ENCODE measurements at regions not wholly inside any gene's neighbourhood (a gene's known extent, or its start where the extent isn't known, plus 50 kb on each side); places are given as distances from the start of the nearest gene placed in this dataset.

DNA sequence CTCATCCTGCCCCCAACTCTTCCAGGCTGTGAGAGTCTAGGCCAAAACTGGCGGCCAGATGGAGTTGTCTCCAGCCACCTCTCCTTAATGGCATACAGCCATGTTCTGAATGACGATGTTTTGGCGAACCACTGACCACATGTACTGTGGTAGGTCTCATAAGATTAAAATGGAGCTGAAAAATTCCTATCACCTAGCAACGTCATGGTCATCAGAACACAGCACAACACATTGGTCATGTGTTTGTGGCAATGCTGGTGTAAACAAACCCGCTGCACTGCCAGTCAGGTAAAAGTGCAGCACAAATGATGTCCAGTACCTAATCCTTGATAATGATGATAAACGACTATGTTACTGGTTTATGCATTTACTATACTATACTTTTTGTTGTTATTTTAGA is 290.0 kb upstream of the MKI67 start:
- TF ChIP-seq CTCF (IDR thresholded peaks at IDR 0.05) (no peak), POLR2A (IDR thresholded peaks at IDR 0.05) (no peak)
